ENCODE measurements at regions not wholly inside any gene's neighbourhood (a gene's known extent, or its start where the extent isn't known, plus 50 kb on each side); places are given as distances from the start of the nearest gene placed in this dataset.

GRCh38 chr7:91435381-91436059, 171.3 kb downstream of the FZD1 start:
- TF ChIP-seq CTCF (conservative IDR thresholded peaks at IDR 0.05; ENCODE audit: low read depth, low read length) (no peak), EZH2 (IDR thresholded peaks at IDR 0.05; ENCODE audit: borderline replicate concordance, low read depth, low read length, poor library complexity, severe bottlenecking) (no peak)

Measured in A673 (cell line).